ENCODE measurements at regions not wholly inside any gene's neighbourhood (a gene's known extent, or its start where the extent isn't known, plus 50 kb on each side); places are given as distances from the start of the nearest gene placed in this dataset.

GRCh38 chr14:96944297-96944696 lies 147.1 kb downstream of the VRK1 start:
- TF ChIP-seq, protein P1, sequence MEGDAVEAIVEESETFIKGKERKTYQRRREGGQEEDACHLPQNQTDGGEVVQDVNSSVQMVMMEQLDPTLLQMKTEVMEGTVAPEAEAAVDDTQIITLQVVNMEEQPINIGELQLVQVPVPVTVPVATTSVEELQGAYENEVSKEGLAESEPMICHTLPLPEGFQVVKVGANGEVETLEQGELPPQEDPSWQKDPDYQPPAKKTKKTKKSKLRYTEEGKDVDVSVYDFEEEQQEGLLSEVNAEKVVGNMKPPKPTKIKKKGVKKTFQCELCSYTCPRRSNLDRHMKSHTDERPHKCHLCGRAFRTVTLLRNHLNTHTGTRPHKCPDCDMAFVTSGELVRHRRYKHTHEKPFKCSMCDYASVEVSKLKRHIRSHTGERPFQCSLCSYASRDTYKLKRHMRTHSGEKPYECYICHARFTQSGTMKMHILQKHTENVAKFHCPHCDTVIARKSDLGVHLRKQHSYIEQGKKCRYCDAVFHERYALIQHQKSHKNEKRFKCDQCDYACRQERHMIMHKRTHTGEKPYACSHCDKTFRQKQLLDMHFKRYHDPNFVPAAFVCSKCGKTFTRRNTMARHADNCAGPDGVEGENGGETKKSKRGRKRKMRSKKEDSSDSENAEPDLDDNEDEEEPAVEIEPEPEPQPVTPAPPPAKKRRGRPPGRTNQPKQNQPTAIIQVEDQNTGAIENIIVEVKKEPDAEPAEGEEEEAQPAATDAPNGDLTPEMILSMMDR (IDR thresholded peaks at IDR 0.05), result no peak
- TF ChIP-seq POLR2AphosphoS5 (IDR thresholded peaks at IDR 0.05), result no peak
- TF ChIP-seq EP300 (IDR thresholded peaks at IDR 0.05), result no peak
